Transverse colon (tissue), 4 donors: ENCODE measurements at regions not wholly inside any gene's neighbourhood (a gene's known extent, or its start where the extent isn't known, plus 50 kb on each side); places are given as distances from the start of the nearest gene placed in this dataset.

Experiments
- CTCF ChIP-seq, 5 experiments: fragments of 200-600 bp in 3 of 5; fragments of 450-650 bp in 2 of 5; sonication (generic) in 3 of 5; IDR thresholded peaks; 1 replicate in 2 of 5; 2 replicates in 3 of 5; pipeline ENCODE4 v1.5.1; 2016 to 2017; ENCODE audit warnings: antibody characterized with exemption in 5 of 5, inconsistent platforms in 3 of 5, mild to moderate bottlenecking in 2 of 5, moderate library complexity in 1 of 5
- POLR2A ChIP-seq: fragments of 450-650 bp; IDR thresholded peaks from one replicate; pipeline ENCODE4 v1.6.1; 2016; ENCODE audit warnings: antibody characterized with exemption, mild to moderate bottlenecking, moderate library complexity
- POLR2AphosphoS5 ChIP-seq, 3 donors: sonication (generic); formaldehyde crosslinking; IDR thresholded peaks; one replicate each; pipeline ENCODE4 v1.6.1; 2016; ENCODE audit warnings: antibody characterized with exemption in 3 of 3

DNA sequence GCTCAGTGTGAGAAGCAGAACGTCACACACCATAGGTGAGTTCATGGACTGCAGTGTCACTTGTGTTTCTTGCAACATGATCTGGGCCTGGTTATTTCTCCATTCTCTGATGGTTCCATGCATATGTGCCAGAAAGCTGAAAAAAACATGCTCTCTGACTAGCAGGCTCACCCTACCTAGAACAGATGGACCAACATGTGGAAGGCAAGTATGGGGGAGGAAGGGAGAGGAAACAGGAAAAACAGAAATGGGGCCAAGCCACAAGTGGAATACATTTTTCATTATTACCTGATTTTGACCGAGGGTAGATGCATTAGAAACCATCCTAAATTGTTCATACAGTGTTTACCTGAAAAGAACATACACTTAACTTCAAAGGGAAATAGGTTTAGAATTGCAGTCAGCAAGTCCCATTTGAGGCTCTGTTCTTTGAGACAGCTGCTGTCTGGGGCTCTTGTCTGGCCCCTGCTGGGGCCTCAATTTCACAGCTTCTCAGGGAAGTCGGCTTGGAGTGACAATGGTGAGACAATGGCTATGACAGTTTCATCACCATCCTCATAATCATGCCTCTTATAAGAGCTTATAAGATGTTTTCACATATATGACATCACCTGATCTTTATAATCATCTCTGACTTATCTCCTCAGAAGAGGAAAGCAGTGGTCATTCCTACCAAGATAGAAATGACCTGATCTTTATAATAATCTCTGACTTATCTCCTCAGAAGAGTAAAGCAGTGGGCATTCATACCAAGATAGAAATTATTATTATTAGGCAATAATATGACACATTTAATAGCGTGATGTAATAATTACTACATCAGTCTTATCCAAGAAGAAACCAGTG is 327.3 kb downstream of the SIPA1L2 start:
- TF ChIP-seq CTCF (IDR thresholded peaks at IDR 0.05): no peak
- TF ChIP-seq POLR2AphosphoS5 (IDR thresholded peaks at IDR 0.05): no peak
- TF ChIP-seq POLR2A: no peak
